HEK293 (cell line): ENCODE measurements at regions not wholly inside any gene's neighbourhood (a gene's known extent, or its start where the extent isn't known, plus 50 kb on each side); places are given as distances from the start of the nearest gene placed in this dataset.

Source experiments
- GLIS2 ChIP-seq: fragments of 450-650 bp; formaldehyde crosslinking; IDR thresholded peaks from 2 replicates; pipeline ENCODE4 v1.5.1; 2016; ENCODE audit warnings: missing biosample characterization, missing genetic modification characterization
- PRDM1 ChIP-seq: fragments of 450-650 bp; formaldehyde crosslinking; IDR thresholded peaks from 2 replicates; pipeline ENCODE4; 2016; ENCODE audit warnings: missing biosample characterization, missing genetic modification characterization
- PRDM4 ChIP-seq: fragments of 450-650 bp; formaldehyde crosslinking; IDR thresholded peaks from 2 replicates; pipeline ENCODE4 v1.5.1; 2017; ENCODE audit warnings: missing biosample characterization, missing genetic modification characterization
- RBAK ChIP-seq: fragments of 450-650 bp; formaldehyde crosslinking; IDR thresholded peaks from 2 replicates; pipeline ENCODE4 v1.5.1; 2016; ENCODE audit warnings: missing biosample characterization, missing genetic modification characterization
- SALL2 ChIP-seq: fragments of 450-650 bp; formaldehyde crosslinking; IDR thresholded peaks from 2 replicates; pipeline ENCODE4 v1.5.0; 2017; ENCODE audit warnings: missing biosample characterization, mild to moderate bottlenecking, missing genetic modification characterization, borderline replicate concordance
- SP7 ChIP-seq: fragments of 450-650 bp; formaldehyde crosslinking; IDR thresholded peaks from 2 replicates; pipeline ENCODE4 v1.5.1; 2016; ENCODE audit warnings: missing biosample characterization, missing genetic modification characterization
- ZNF10 ChIP-seq: fragments of 450-650 bp; formaldehyde crosslinking; IDR thresholded peaks from 2 replicates; pipeline ENCODE4 v1.5.1; 2017; ENCODE audit warnings: missing biosample characterization, missing genetic modification characterization
- ZNF112 ChIP-seq: fragments of 450-650 bp; formaldehyde crosslinking; IDR thresholded peaks from 2 replicates; pipeline ENCODE4 v1.5.0; 2017; ENCODE audit warnings: missing biosample characterization, missing genetic modification characterization
- ZNF121 ChIP-seq: fragments of 450-650 bp; formaldehyde crosslinking; IDR thresholded peaks from 2 replicates; pipeline ENCODE4 v1.5.1; 2016; ENCODE audit warnings: missing biosample characterization, missing genetic modification characterization
- ZNF24 ChIP-seq: fragments of 450-650 bp; formaldehyde crosslinking; IDR thresholded peaks from 2 replicates; pipeline ENCODE4 v1.5.1; 2016; ENCODE audit warnings: missing biosample characterization, missing genetic modification characterization
- ZNF350 ChIP-seq: fragments of 450-650 bp; formaldehyde crosslinking; IDR thresholded peaks from 2 replicates; pipeline ENCODE4 v1.5.0; 2017; ENCODE audit warnings: missing biosample characterization, mild to moderate bottlenecking, missing genetic modification characterization
- ZNF366 ChIP-seq: fragments of 450-650 bp; formaldehyde crosslinking; conservative IDR thresholded peaks from 2 replicates; pipeline ENCODE4 v1.5.1; 2016; ENCODE audit warnings: missing biosample characterization, missing genetic modification characterization
- ZNF416 ChIP-seq: fragments of 450-650 bp; formaldehyde crosslinking; IDR thresholded peaks from 2 replicates; pipeline ENCODE4 v1.5.1; 2016; ENCODE audit warnings: missing biosample characterization, missing genetic modification characterization
- ZNF514 ChIP-seq: fragments of 450-650 bp; formaldehyde crosslinking; IDR thresholded peaks from 2 replicates; pipeline ENCODE4 v1.5.1; 2016; ENCODE audit warnings: missing biosample characterization, missing genetic modification characterization
- ZNF518A ChIP-seq: fragments of 450-650 bp; formaldehyde crosslinking; conservative IDR thresholded peaks from 2 replicates; pipeline ENCODE4 v1.5.1; 2016; ENCODE audit warnings: low read depth, missing biosample characterization, missing genetic modification characterization
- ZNF626 ChIP-seq: fragments of 450-650 bp; sonication (Bioruptor Pico); formaldehyde crosslinking; IDR thresholded peaks from 2 replicates; pipeline ENCODE4 v1.5.1; 2018; ENCODE audit warnings: missing biosample characterization, missing genetic modification characterization, inconsistent platforms
- ZNF645 ChIP-seq: fragments of 450-650 bp; formaldehyde crosslinking; IDR thresholded peaks from 2 replicates; pipeline ENCODE4; 2016; ENCODE audit warnings: missing biosample characterization, missing genetic modification characterization
- ZNF658 ChIP-seq: fragments of 450-650 bp; formaldehyde crosslinking; IDR thresholded peaks from 2 replicates; pipeline ENCODE4; 2016; ENCODE audit warnings: missing biosample characterization, missing genetic modification characterization
- ZNF660 ChIP-seq: fragments of 450-650 bp; IDR thresholded peaks from 2 replicates; pipeline ENCODE4 v1.5.1; 2018; ENCODE audit warnings: missing biosample characterization, mild to moderate bottlenecking, missing genetic modification characterization
- ZSCAN5A ChIP-seq: fragments of 450-650 bp; formaldehyde crosslinking; IDR thresholded peaks from 2 replicates; pipeline ENCODE4 v1.5.1; 2016; ENCODE audit warnings: missing biosample characterization, missing genetic modification characterization
- ZXDB ChIP-seq: fragments of 450-650 bp; formaldehyde crosslinking; IDR thresholded peaks from 2 replicates; pipeline ENCODE4 v1.5.1; 2016; ENCODE audit warnings: missing biosample characterization, missing genetic modification characterization
- TF ChIP-seq, protein P1 (sequence below): fragments of 450-650 bp; formaldehyde crosslinking; IDR thresholded peaks from 2 replicates; pipeline ENCODE4 v1.5.1; 2016; ENCODE audit warnings: missing biosample characterization, missing genetic modification characterization, borderline replicate concordance
- TF ChIP-seq, protein P2 (sequence below): fragments of 450-650 bp; formaldehyde crosslinking; IDR thresholded peaks from 2 replicates; pipeline ENCODE4 v1.5.1; 2016; ENCODE audit warnings: missing biosample characterization, missing genetic modification characterization, borderline replicate concordance
- TF ChIP-seq, protein P3 (sequence below): fragments of 450-650 bp; formaldehyde crosslinking; IDR thresholded peaks from 2 replicates; pipeline ENCODE4 v1.5.1; 2016; ENCODE audit warnings: missing biosample characterization, missing genetic modification characterization

- TF ChIP-seq ZSCAN5A (tag by site-specific recombination) (no peak), ZNF416 (no peak), SP7 (tag by site-specific recombination) (peak; percentile 32; the same call in 1 of the 2 replicates), SALL2 (tag by site-specific recombination) (no peak), ZNF660 (tag by site-specific recombination) (0 out of 2 replicates have a peak, but pooled peaks have one; percentile 45), ZNF645 (tag by site-specific recombination) (no peak), GLIS2 (no peak), ZNF514 (tag by site-specific recombination) (no peak), RBAK (peak; percentile 36; the same call in 1 of the 2 replicates), ZNF350 (tag by site-specific recombination) (0 out of 2 replicates have a peak, but pooled peaks have one; percentile 19), ZNF121 (tag by site-specific recombination) (no peak), ZNF366 (peak; percentile 72), ZNF658 (tag by site-specific recombination) (no peak), ZNF10 (tag by site-specific recombination) (peak; percentile 27; the same call in 1 of the 2 replicates), ZNF24 (tag by site-specific recombination) (no peak), ZNF518A (no peak), PRDM4 (tag by site-specific recombination) (no peak), ZXDB (0 out of 2 replicates have a peak, but pooled peaks have one; percentile 9), ZNF112 (no peak), PRDM1 (tag by site-specific recombination) (no peak), ZNF626 (tag by site-specific recombination) (no peak)
- TF ChIP-seq, protein P1, sequence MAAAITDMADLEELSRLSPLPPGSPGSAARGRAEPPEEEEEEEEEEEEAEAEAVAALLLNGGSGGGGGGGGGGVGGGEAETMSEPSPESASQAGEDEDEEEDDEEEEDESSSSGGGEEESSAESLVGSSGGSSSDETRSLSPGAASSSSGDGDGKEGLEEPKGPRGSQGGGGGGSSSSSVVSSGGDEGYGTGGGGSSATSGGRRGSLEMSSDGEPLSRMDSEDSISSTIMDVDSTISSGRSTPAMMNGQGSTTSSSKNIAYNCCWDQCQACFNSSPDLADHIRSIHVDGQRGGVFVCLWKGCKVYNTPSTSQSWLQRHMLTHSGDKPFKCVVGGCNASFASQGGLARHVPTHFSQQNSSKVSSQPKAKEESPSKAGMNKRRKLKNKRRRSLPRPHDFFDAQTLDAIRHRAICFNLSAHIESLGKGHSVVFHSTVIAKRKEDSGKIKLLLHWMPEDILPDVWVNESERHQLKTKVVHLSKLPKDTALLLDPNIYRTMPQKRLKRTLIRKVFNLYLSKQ (tag by site-specific recombination) = no peak
- TF ChIP-seq, protein P2, sequence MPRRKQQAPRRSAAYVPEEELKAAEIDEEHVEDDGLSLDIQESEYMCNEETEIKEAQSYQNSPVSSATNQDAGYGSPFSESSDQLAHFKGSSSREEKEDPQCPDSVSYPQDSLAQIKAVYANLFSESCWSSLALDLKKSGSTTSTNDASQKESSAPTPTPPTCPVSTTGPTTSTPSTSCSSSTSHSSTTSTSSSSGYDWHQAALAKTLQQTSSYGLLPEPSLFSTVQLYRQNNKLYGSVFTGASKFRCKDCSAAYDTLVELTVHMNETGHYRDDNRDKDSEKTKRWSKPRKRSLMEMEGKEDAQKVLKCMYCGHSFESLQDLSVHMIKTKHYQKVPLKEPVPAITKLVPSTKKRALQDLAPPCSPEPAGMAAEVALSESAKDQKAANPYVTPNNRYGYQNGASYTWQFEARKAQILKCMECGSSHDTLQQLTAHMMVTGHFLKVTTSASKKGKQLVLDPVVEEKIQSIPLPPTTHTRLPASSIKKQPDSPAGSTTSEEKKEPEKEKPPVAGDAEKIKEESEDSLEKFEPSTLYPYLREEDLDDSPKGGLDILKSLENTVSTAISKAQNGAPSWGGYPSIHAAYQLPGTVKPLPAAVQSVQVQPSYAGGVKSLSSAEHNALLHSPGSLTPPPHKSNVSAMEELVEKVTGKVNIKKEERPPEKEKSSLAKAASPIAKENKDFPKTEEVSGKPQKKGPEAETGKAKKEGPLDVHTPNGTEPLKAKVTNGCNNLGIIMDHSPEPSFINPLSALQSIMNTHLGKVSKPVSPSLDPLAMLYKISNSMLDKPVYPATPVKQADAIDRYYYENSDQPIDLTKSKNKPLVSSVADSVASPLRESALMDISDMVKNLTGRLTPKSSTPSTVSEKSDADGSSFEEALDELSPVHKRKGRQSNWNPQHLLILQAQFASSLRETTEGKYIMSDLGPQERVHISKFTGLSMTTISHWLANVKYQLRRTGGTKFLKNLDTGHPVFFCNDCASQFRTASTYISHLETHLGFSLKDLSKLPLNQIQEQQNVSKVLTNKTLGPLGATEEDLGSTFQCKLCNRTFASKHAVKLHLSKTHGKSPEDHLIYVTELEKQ (tag by site-specific recombination) = no peak
- TF ChIP-seq, protein P3, sequence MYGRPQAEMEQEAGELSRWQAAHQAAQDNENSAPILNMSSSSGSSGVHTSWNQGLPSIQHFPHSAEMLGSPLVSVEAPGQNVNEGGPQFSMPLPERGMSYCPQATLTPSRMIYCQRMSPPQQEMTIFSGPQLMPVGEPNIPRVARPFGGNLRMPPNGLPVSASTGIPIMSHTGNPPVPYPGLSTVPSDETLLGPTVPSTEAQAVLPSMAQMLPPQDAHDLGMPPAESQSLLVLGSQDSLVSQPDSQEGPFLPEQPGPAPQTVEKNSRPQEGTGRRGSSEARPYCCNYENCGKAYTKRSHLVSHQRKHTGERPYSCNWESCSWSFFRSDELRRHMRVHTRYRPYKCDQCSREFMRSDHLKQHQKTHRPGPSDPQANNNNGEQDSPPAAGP = no peak
These were observed 159.3 kb upstream of the CENPW start (continued) for GRCh38 chr6:126180585-126180984.
